ENCODE measurements at regions not wholly inside any gene's neighbourhood (a gene's known extent, or its start where the extent isn't known, plus 50 kb on each side); places are given as distances from the start of the nearest gene placed in this dataset.

GRCh38 chr6:126475449-126475848 is 135.5 kb downstream of the CENPW start:
- peak; percentile 2 for DNase-seq (ENCODE audit: low read depth)
- no peak overlapping the region for H3K4me3 ChIP-seq (ENCODE audit: low read depth, low read length)
- TF ChIP-seq CTCF (IDR thresholded peaks at IDR 0.05; ENCODE audit: insufficient read depth, low read depth, low read length), result no peak

- H3K4me3 ChIP-seq (ENCODE audit: low read depth, low read length), result no peak overlapping the region
- DNase-seq (ENCODE audit: low read depth), result no peak
- TF ChIP-seq CTCF (IDR thresholded peaks at IDR 0.05; ENCODE audit: insufficient read depth, low read depth, low read length), result no peak
Measured at GRCh38 chr6:126477678-126478077, 137.8 kb downstream of the CENPW start.

GRCh38 chr6:126480268-126480667 is 140.4 kb downstream of the CENPW start:
- TF ChIP-seq CTCF (IDR thresholded peaks at IDR 0.05; ENCODE audit: insufficient read depth, low read depth, low read length), result no peak
- no peak for DNase-seq (ENCODE audit: low read depth)
- H3K4me3 ChIP-seq (ENCODE audit: low read depth, low read length), result no peak overlapping the region

- no peak for TF ChIP-seq CTCF (IDR thresholded peaks at IDR 0.05; ENCODE audit: insufficient read depth, low read depth, low read length)
- DNase-seq (ENCODE audit: low read depth), result no peak
- no peak overlapping the region for H3K4me3 ChIP-seq (ENCODE audit: low read depth, low read length)
Measured at GRCh38 chr6:126481319-126481718, 141.4 kb downstream of the CENPW start.

- TF ChIP-seq CTCF (IDR thresholded peaks at IDR 0.05; ENCODE audit: insufficient read depth, low read depth, low read length), result no peak
- no peak for DNase-seq (ENCODE audit: low read depth)
- H3K4me3 ChIP-seq (ENCODE audit: low read depth, low read length), result no peak overlapping the region
Measured at GRCh38 chr6:126504792-126505191, 164.9 kb downstream of the CENPW start.

- no peak for TF ChIP-seq CTCF (IDR thresholded peaks at IDR 0.05; ENCODE audit: insufficient read depth, low read depth, low read length)
- DNase-seq (ENCODE audit: low read depth), result no peak
- no peak overlapping the region for H3K4me3 ChIP-seq (ENCODE audit: low read depth, low read length)
Measured at GRCh38 chr6:126513198-126513597, 173.3 kb downstream of the CENPW start.

GRCh38 chr6:126516411-126516810 is 176.5 kb downstream of the CENPW start:
- no peak for DNase-seq (ENCODE audit: low read depth)
- TF ChIP-seq CTCF (IDR thresholded peaks at IDR 0.05; ENCODE audit: insufficient read depth, low read depth, low read length), result no peak
- no peak overlapping the region for H3K4me3 ChIP-seq (ENCODE audit: low read depth, low read length)
